T-cell (primary cell): ENCODE measurements at regions not wholly inside any gene's neighbourhood (a gene's known extent, or its start where the extent isn't known, plus 50 kb on each side); places are given as distances from the start of the nearest gene placed in this dataset.
"Not testable (repeated sequence)": the region's sequence is repeated elsewhere in the genome, so short reads cannot be mapped to it uniquely, and the experiment has no call there.

Source experiments
- ATAC-seq, 4 experiments: fragments of 200-7000 bp in 3 of 4; fragments of 150-1000 bp in 1 of 4; cut with Tn5 transposase; replicated peaks in 1 of 4; 1 replicate in 3 of 4; 2 replicates in 1 of 4; pipeline ENCODE4 v1.10.0; 2021; ENCODE audit warnings: moderate library complexity in 3 of 4, mild to moderate bottlenecking in 2 of 4, moderate number of reproducible peaks in 1 of 4
- CTCF ChIA-PET, 2 donors: fragments of 300-600 bp; sonication (Branson Sonifier 250); formaldehyde crosslinking; loops; one replicate each; lab custom pipeline; 2022; ENCODE audit warnings: antibody characterized with exemption in 2 of 2; lab: Charles Lee
- POLR2A ChIA-PET, 2 donors: fragments of 300-600 bp; sonication (Branson Sonifier 250); formaldehyde crosslinking; loops; one replicate each; lab custom pipeline; 2022; ENCODE audit warnings: antibody characterized with exemption in 2 of 2; lab: Charles Lee
- DNase-seq, 35 experiments: peaks; one replicate each; pipeline versions ENCODE4 v3.0.0 to v3.0.0-alpha.2; 2013 to 2023
- H3K27ac ChIP-seq: one replicate; pipeline ENCODE4 v1.5.1; 2013; ENCODE audit warnings: low read length
- H3K27me3 ChIP-seq, 2 experiments: replicated peaks in 1 of 2; 1 replicate in 1 of 2; 2 replicates in 1 of 2; pipeline versions ENCODE4 v1.6.1 to v1.7.0; 2013; ENCODE audit warnings: low read length in 1 of 2, mixed read lengths in 1 of 2; ENCODE audit not compliant: control insufficient read depth in 2 of 2, insufficient read depth in 2 of 2; ENCODE audit errors: extremely low read depth in 1 of 2
- H3K36me3 ChIP-seq, 2 donors: 1 replicate in 1 of 2; 2 replicates in 1 of 2; pipeline versions ENCODE4 v1.6.1 to v1.7.0; 2013; ENCODE audit warnings: low read length in 1 of 2; ENCODE audit not compliant: control insufficient read depth in 2 of 2, insufficient read depth in 1 of 2; ENCODE audit errors: extremely low read depth in 1 of 2
- H3K4me1 ChIP-seq, 2 experiments: 1 replicate in 1 of 2; 2 replicates in 1 of 2; pipeline versions ENCODE4 v1.6.1 to v1.7.0; 2013; ENCODE audit warnings: low read length in 2 of 2, mixed read lengths in 1 of 2; ENCODE audit not compliant: insufficient read depth in 2 of 2, control insufficient read depth in 1 of 2; ENCODE audit errors: extremely low read depth in 1 of 2
- H3K4me3 ChIP-seq, 2 donors: 1 replicate in 1 of 2; 2 replicates in 1 of 2; pipeline versions ENCODE4 v1.5.1 to v1.7.0; 2013; ENCODE audit warnings: mild to moderate bottlenecking in 2 of 2, low read length in 1 of 2, moderate library complexity in 1 of 2; ENCODE audit not compliant: control insufficient read depth in 1 of 2; ENCODE audit errors: extremely low read depth in 1 of 2
- H3K9me3 ChIP-seq: 2 replicates; pipeline ENCODE4 v1.7.0; 2013
- H3K27ac Mint-ChIP-seq, 2 donors: one replicate each; pipeline ENCODE4 v1.8.0; 2020 to 2021; ENCODE audit warnings: mild to moderate bottlenecking in 2 of 2, mixed read lengths in 2 of 2
- H3K27me3 Mint-ChIP-seq, 2 donors: one replicate each; pipeline ENCODE4 v1.8.0; 2021 to 2022; ENCODE audit warnings: mixed read lengths in 2 of 2
- H3K36me3 Mint-ChIP-seq: one replicate; pipeline ENCODE4 v1.8.0; 2021; ENCODE audit warnings: mixed read lengths
- H3K4me1 Mint-ChIP-seq, 3 donors: one replicate each; pipeline ENCODE4 v1.8.0; 2020 to 2022; ENCODE audit warnings: mixed read lengths in 3 of 3, mild to moderate bottlenecking in 1 of 3
- H3K4me3 Mint-ChIP-seq, 3 donors: one replicate each; pipeline ENCODE4 v1.8.0; 2020 to 2022; ENCODE audit warnings: mild to moderate bottlenecking in 3 of 3, mixed read lengths in 3 of 3, moderate library complexity in 3 of 3
- H3K9me3 Mint-ChIP-seq, 3 donors: one replicate each; pipeline ENCODE4 v1.8.0; 2020 to 2022; ENCODE audit warnings: mixed read lengths in 3 of 3
- WGBS: methylation state at CpG from one replicate; pipeline ENCODE4 v1.1.5; 2013; ENCODE audit warnings: missing lambda C conversion rate; ENCODE audit not compliant: insufficient coverage; 5-methylcytosine and 5-hydroxymethylcytosine counted together

DNA sequence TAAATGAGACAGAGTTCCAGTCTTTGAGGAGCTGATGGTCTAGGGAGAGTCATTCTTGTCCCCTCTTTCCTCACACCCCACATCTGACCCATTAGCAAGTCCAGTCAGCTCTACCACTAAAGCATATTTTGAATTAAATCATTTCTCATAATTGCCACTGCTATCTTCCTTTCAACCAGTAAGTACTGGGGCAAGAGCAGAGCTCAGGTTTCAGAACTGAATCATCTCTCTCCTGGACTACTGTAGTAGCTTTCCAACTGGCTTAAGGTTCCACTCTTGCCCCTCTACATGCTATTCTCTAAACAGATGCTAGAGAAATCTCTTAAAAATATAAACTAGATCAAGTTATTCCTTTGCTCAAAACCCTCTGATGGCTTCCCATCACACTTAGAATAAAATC lies 218.3 kb downstream of the TTC6 start:
- H3K4me1 ChIP-seq: no peaks in the 10 kb centered on the region
- no peaks in the 10 kb centered on the region for H3K36me3 Mint-ChIP-seq
- no peaks in the 10 kb centered on the region for H3K9me3 ChIP-seq
- no peaks in the 10 kb centered on the region for H3K36me3 ChIP-seq
- no peak overlapping the region for H3K4me3 Mint-ChIP-seq
- peaks cover 0 to 12% of the 10 kb centered on the region in 2 donors for H3K27me3 Mint-ChIP-seq
- no peaks in the 10 kb centered on the region for H3K4me1 Mint-ChIP-seq
- ATAC-seq (no peak), DNase-seq (no peak)
- ChIA-PET POLR2A (no interaction called here), CTCF (no interaction called here)
- no peak overlapping the region for H3K27ac Mint-ChIP-seq
- H3K4me3 ChIP-seq: no peak overlapping the region
- H3K27me3 ChIP-seq: no peaks in the 10 kb centered on the region
- no peaks in the 10 kb centered on the region for H3K9me3 Mint-ChIP-seq
- H3K27ac ChIP-seq: no peak overlapping the region

DNA sequence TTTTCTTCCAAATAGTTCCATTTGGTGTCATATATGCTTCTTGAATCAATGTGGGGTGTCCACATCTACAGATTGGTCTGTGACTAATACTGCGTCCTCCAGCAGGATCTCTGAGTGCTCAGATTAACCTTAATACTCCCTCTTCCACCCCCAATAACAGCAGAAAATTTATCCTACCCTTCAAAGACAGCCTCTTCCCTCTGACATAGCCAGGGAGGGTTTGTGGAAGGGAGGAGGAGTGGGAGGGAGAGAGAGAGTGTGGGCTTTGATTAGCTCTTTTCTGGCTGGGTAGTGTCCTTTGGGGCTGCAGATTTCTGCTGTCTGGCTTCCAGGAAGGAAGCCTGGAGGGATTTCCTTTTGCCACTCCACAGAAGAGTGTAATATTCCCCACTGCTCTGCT lies 220.7 kb downstream of the TTC6 start:
- no peaks in the 10 kb centered on the region for H3K4me1 ChIP-seq
- Mint-ChIP-seq H3K9me3 (no peaks in the 10 kb centered on the region), H3K36me3 (no peaks in the 10 kb centered on the region), H3K27me3 (peaks cover 0 to 12% of the 10 kb centered on the region in 2 donors), H3K4me1 (no peaks in the 10 kb centered on the region), H3K4me3 (no peak overlapping the region), H3K27ac (no peak overlapping the region)
- CTCF ChIA-PET: interaction anchor here in 1 of 2 donors (0.5 kb wide), 1 partner anchor 1045 kb away, joined by 3 read pairs; no protein-coding TSS in a partner anchor
- WGBS: no CpG with 5 or more reads among the region's 1 CpG
- H3K27ac ChIP-seq: no peak overlapping the region
- no peak for DNase-seq
- no peaks in the 10 kb centered on the region for H3K36me3 ChIP-seq
- POLR2A ChIA-PET: no interaction called here
- no peak for ATAC-seq
- H3K9me3 ChIP-seq: no peaks in the 10 kb centered on the region
- H3K4me3 ChIP-seq: no peak overlapping the region
- H3K27me3 ChIP-seq: no peaks in the 10 kb centered on the region

DNA sequence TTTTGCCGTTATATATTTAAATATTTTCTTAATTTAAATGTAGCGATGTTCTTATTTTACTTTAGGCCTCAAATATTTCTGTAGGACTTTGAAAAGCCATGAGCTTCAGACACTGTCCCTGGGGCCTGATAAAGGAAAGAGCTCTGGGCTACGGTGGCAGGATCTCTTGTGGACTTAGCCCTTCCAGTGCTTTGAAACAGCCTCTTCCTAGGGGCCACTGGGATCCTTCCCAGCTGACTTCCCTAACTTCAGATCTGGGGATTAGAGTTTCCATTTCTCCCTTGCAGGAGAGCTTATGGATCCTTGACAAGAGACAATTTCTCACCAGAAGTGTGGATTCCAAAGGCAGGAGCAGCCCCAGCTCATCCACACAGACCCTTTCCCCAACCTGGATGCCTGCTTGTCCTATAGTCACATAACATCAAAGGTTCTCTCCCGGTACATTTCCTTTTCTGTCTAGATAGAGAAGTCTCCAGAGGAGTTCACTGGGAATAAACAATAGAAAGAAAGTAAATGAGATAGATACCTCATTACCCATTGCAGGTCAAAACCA lies 221.4 kb downstream of the TTC6 start:
- Mint-ChIP-seq H3K27ac (no peak overlapping the region), H3K36me3 (no peaks in the 10 kb centered on the region), H3K4me1 (no peaks in the 10 kb centered on the region), H3K9me3 (no peaks in the 10 kb centered on the region), H3K27me3 (peaks cover 0 to 12% of the 10 kb centered on the region in 2 donors), H3K4me3 (no peak overlapping the region)
- Histone ChIP-seq H3K27me3 (no peaks in the 10 kb centered on the region), H3K27ac (no peak overlapping the region), H3K4me3 (no peak overlapping the region), H3K36me3 (no peaks in the 10 kb centered on the region), H3K4me1 (no peaks in the 10 kb centered on the region), H3K9me3 (no peaks in the 10 kb centered on the region)
- no peak for DNase-seq
- ChIA-PET CTCF (no interaction called here), POLR2A (no interaction called here)
- no peak for ATAC-seq
- 20% methylated on average over 1 of the region's 4 CpGs for WGBS

DNA sequence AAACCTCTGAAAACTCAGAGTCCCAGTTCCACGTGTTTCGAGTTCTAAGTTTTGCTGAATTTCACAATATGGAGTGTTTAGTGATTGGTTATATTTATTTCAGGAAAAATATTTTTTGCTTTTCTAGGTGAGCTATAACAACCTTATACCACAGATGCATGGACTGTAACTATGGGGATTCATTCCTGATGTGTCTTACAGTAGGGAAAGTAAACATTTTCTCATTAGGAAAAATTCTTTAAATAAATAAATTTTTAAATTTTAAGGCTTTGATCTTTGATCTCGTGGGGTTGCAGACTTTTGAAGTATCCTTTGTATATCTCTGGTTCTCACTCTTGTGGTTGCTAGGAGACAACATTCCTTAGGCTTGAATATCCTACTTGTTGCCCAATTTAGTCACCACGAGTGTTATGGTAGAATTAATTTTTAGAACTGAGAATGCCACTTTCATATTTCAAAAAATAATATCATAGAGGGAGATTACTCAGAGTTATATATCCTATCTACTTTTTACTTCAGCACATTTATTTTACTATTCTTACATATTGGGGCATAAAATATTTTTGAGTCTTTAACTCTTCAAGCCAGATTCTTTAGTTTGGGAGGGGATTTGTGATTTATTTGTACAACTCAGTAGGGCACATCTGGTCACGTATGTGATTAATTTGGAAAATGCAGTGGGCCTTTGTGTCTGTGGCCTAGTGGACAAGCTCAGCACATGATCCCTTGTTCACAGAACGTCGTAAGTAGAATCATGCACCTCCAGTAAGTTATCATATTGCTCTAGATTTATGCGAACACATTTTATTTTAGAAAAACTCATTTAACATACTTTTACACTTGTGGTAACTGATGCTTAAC lies 224.0 kb downstream of the TTC6 start:
- Mint-ChIP-seq H3K27me3 (peaks cover 0 to 12% of the 10 kb centered on the region in 2 donors), H3K36me3 (no peaks in the 10 kb centered on the region), H3K27ac (no peak overlapping the region), H3K4me1 (no peaks in the 10 kb centered on the region), H3K9me3 (no peaks in the 10 kb centered on the region), H3K4me3 (no peak overlapping the region)
- Histone ChIP-seq H3K36me3 (no peaks in the 10 kb centered on the region), H3K27ac (no peak overlapping the region), H3K4me1 (no peaks in the 10 kb centered on the region), H3K4me3 (no peak overlapping the region), H3K9me3 (no peaks in the 10 kb centered on the region), H3K27me3 (no peaks in the 10 kb centered on the region)
- no peak for DNase-seq
- WGBS: 67% methylated on average over 3 of the region's 8 CpGs
- POLR2A ChIA-PET: no interaction called here
- no peak for ATAC-seq
- CTCF ChIA-PET: no interaction called here

DNA sequence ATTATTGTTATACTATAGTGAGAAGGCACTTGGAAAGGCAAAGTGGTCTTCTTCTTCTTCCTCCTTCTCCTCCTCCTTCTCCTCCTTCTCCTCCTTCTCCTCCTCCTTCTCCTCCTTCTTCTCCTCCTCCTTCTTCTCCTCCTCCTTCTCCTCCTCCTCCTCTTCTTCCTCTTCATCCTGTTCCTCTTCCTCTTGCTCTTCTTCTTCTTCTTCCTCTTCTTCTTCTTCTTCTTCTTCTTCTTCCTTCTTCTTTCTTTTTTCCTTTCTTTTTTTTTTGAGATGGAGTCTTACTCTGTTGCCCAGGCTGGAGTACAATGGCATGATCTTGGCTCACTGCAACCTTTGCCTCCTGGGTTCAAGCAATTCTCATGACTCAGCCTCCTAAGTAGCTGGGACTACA lies 225.4 kb downstream of the TTC6 start:
- H3K4me1 Mint-ChIP-seq, H3K4me1 ChIP-seq, DNase-seq, H3K9me3 Mint-ChIP-seq, H3K4me3 Mint-ChIP-seq, H3K9me3 ChIP-seq, H3K36me3 Mint-ChIP-seq, CTCF ChIA-PET, H3K27ac Mint-ChIP-seq, H3K4me3 ChIP-seq, H3K27me3 Mint-ChIP-seq, H3K27me3 ChIP-seq, H3K36me3 ChIP-seq, H3K27ac ChIP-seq, ATAC-seq, POLR2A ChIA-PET: not testable (repeated sequence)

DNA sequence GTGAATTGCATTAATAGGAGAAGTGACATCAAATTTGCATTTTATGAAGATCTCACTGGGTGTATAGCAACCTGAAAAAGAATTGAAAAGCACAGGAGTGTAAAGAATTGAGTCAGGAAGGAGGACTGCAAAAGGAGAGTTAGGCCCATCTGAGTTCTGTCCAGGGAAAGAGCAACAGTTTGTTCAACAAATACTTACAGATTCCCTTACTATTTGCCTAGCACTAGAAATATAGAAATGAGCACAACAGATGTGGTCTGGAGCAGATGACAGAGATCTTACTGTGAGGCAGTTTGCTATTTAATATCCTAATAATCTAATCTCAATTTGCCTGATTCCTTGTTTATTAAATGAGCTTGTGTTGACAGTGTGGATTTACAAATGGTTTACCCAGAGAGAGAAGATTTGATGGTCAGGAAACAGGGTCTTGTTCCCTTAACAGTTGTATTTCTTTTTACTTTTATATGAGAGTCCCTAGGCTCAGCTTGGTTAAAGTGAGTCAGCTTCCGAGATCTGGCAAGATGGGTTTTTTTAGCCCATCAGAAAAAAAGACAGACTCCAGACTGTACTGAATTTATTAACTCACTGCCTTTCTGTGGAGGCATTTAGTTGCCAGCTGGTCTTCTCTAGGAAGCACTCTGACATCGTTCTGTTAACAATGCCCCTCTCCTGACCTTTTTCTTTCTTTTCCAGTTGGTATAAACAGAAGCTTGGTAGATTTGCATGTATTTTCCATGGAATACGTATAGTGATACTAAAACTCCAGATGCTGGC lies 229.7 kb downstream of the TTC6 start:
- H3K4me1 Mint-ChIP-seq: no peaks in the 10 kb centered on the region
- no peaks in the 10 kb centered on the region for H3K9me3 Mint-ChIP-seq
- no peak overlapping the region for H3K4me3 ChIP-seq
- no peaks in the 10 kb centered on the region for H3K9me3 ChIP-seq
- DNase-seq (no peak), ATAC-seq (no peak)
- ChIA-PET CTCF (no interaction called here), POLR2A (no interaction called here)
- H3K4me3 Mint-ChIP-seq: no peak overlapping the region
- no peaks in the 10 kb centered on the region for H3K36me3 ChIP-seq
- H3K27me3 ChIP-seq: no peaks in the 10 kb centered on the region
- H3K36me3 Mint-ChIP-seq: no peaks in the 10 kb centered on the region
- H3K27ac Mint-ChIP-seq: no peak overlapping the region
- no CpG with 5 or more reads among the region's 3 CpGs for WGBS
- H3K4me1 ChIP-seq: no peaks in the 10 kb centered on the region
- H3K27me3 Mint-ChIP-seq: no peaks in the 10 kb centered on the region
- no peak overlapping the region for H3K27ac ChIP-seq
